CD4-positive, CD25-positive, alpha-beta regulatory T cell (primary cell): ENCODE measurements at regions not wholly inside any gene's neighbourhood (a gene's known extent, or its start where the extent isn't known, plus 50 kb on each side); places are given as distances from the start of the nearest gene placed in this dataset.

Experiments used
- ATAC-seq, 2 donors: fragments of 150-1000 bp; cut with Tn5 transposase; one replicate each; pipeline ENCODE4 v1.10.0; 2021; ENCODE audit warnings: low read depth in 2 of 2, moderate number of reproducible peaks in 2 of 2, moderate library complexity in 1 of 2
- DNase-seq, 3 donors: peaks; one replicate each; pipeline versions ENCODE4 v3.0.0 to v3.0.0-alpha.2; 2012 to 2022; ENCODE audit warnings: mixed read lengths in 1 of 3
- H3K27ac ChIP-seq: one replicate; pipeline ENCODE4 v1.7.0; 2013; ENCODE audit warnings: mild to moderate bottlenecking, low read length; ENCODE audit not compliant: insufficient read depth, poor library complexity, severe bottlenecking
- H3K27me3 ChIP-seq: one replicate; pipeline ENCODE4 v1.7.0; 2013; ENCODE audit warnings: low read length; ENCODE audit not compliant: control insufficient read depth, insufficient read depth
- H3K36me3 ChIP-seq: one replicate; pipeline ENCODE4 v1.7.0; 2013; ENCODE audit warnings: mild to moderate bottlenecking, low read length, moderate library complexity; ENCODE audit not compliant: control insufficient read depth, insufficient read depth
- H3K4me1 ChIP-seq: 2 replicates; pipeline ENCODE4 v1.7.0; 2013; ENCODE audit warnings: mild to moderate bottlenecking, low read length; ENCODE audit not compliant: insufficient read depth, control insufficient read depth, poor library complexity, severe bottlenecking
- H3K4me3 ChIP-seq: one replicate; pipeline ENCODE4 v1.7.0; 2013; ENCODE audit warnings: low read depth, mild to moderate bottlenecking, low read length, moderate library complexity
- H3K9me3 ChIP-seq, 2 experiments: 1 replicate in 1 of 2; 2 replicates in 1 of 2; pipeline ENCODE4 v1.7.0; 2013; ENCODE audit warnings: low read length in 2 of 2, mild to moderate bottlenecking in 1 of 2, moderate library complexity in 1 of 2; ENCODE audit not compliant: control insufficient read depth in 2 of 2
- H3K27ac Mint-ChIP-seq, 3 donors: one replicate each; pipeline ENCODE4 v1.8.0; 2020 to 2022; ENCODE audit warnings: mild to moderate bottlenecking in 3 of 3, mixed read lengths in 3 of 3, moderate library complexity in 2 of 3
- H3K27me3 Mint-ChIP-seq: one replicate; pipeline ENCODE4 v1.8.0; 2022; ENCODE audit warnings: mild to moderate bottlenecking, mixed read lengths
- H3K36me3 Mint-ChIP-seq: one replicate; pipeline ENCODE4 v1.8.0; 2020; ENCODE audit warnings: mixed read lengths
- H3K4me1 Mint-ChIP-seq, 4 donors: one replicate each; pipeline ENCODE4 v1.8.0; 2020 to 2022; ENCODE audit warnings: mixed read lengths in 4 of 4, mild to moderate bottlenecking in 1 of 4
- H3K4me3 Mint-ChIP-seq, 4 donors: one replicate each; pipeline ENCODE4 v1.8.0; 2020 to 2022; ENCODE audit warnings: mild to moderate bottlenecking in 4 of 4, mixed read lengths in 4 of 4, moderate library complexity in 3 of 4
- H3K9me3 Mint-ChIP-seq, 7 donors: one replicate each; pipeline ENCODE4 v1.8.0; 2020 to 2022; ENCODE audit warnings: mixed read lengths in 7 of 7, mild to moderate bottlenecking in 3 of 7, moderate library complexity in 2 of 7

GRCh38 chr12:24073170-24073810, 123.8 kb upstream of the SOX5 start:
- Mint-ChIP-seq H3K36me3 (no peaks in the 10 kb centered on the region), H3K4me3 (no peak overlapping the region)

GRCh38 chr12:24072302-24072701, 122.8 kb upstream of the SOX5 start:
- Mint-ChIP-seq H3K4me1 (no peaks in the 10 kb centered on the region), H3K27ac (no peak overlapping the region), H3K27me3 (no peaks in the 10 kb centered on the region), H3K4me3 (no peak overlapping the region), H3K36me3 (no peaks in the 10 kb centered on the region), H3K9me3 (peaks cover 0 to 11% (median under 1%) of the 10 kb centered on the region in 7 donors)
- Histone ChIP-seq H3K4me3 (no peak overlapping the region), H3K27ac (no peak overlapping the region), H3K36me3 (no peaks in the 10 kb centered on the region), H3K27me3 (no peaks in the 10 kb centered on the region), H3K9me3 (no peaks in the 10 kb centered on the region), H3K4me1 (no peaks in the 10 kb centered on the region)
- DNase-seq: no peak
- no peak for ATAC-seq

More at GRCh38 chr12:24073170-24073810, 123.8 kb upstream of the SOX5 start:
- Histone ChIP-seq H3K27ac (no peak overlapping the region), H3K4me3 (no peak overlapping the region), H3K9me3 (no peaks in the 10 kb centered on the region), H3K36me3 (no peaks in the 10 kb centered on the region), H3K27me3 (no peaks in the 10 kb centered on the region), H3K4me1 (no peaks in the 10 kb centered on the region)
- Mint-ChIP-seq H3K27me3 (no peaks in the 10 kb centered on the region), H3K27ac (no peak overlapping the region), H3K9me3 (peaks cover 0 to 12% (median 2%) of the 10 kb centered on the region in 7 donors), H3K4me1 (no peaks in the 10 kb centered on the region)
- DNase-seq (no peak), ATAC-seq (no peak)

GRCh38 chr12:24071842-24072241, 122.4 kb upstream of the SOX5 start:
- no peaks in the 10 kb centered on the region for H3K27me3 ChIP-seq
- H3K4me1 ChIP-seq: no peaks in the 10 kb centered on the region
- H3K36me3 ChIP-seq: no peaks in the 10 kb centered on the region
- no peak overlapping the region for H3K4me3 Mint-ChIP-seq
- no peak for DNase-seq
- H3K4me1 Mint-ChIP-seq: no peaks in the 10 kb centered on the region
- no peak overlapping the region for H3K4me3 ChIP-seq
- H3K36me3 Mint-ChIP-seq: no peaks in the 10 kb centered on the region
- no peaks in the 10 kb centered on the region for H3K9me3 ChIP-seq
- no peak for ATAC-seq
- no peaks in the 10 kb centered on the region for H3K27me3 Mint-ChIP-seq
- H3K27ac Mint-ChIP-seq: no peak overlapping the region
- H3K9me3 Mint-ChIP-seq: peaks cover 0 to 9% (median 0%) of the 10 kb centered on the region in 7 donors
- no peak overlapping the region for H3K27ac ChIP-seq

GRCh38 chr12:24069532-24070395, 120.3 kb upstream of the SOX5 start:
- H3K27ac Mint-ChIP-seq: no peak overlapping the region
- peaks cover 0 to 9% (median 2%) of the 10 kb centered on the region in 7 donors for H3K9me3 Mint-ChIP-seq
- H3K27me3 Mint-ChIP-seq: no peaks in the 10 kb centered on the region
- H3K4me3 Mint-ChIP-seq: no peak overlapping the region
- no peaks in the 10 kb centered on the region for H3K27me3 ChIP-seq
- no peaks in the 10 kb centered on the region for H3K4me1 ChIP-seq
- no peaks in the 10 kb centered on the region for H3K36me3 ChIP-seq
- no peak for ATAC-seq
- no peak overlapping the region for H3K4me3 ChIP-seq
- H3K27ac ChIP-seq: no peak overlapping the region
- no peaks in the 10 kb centered on the region for H3K9me3 ChIP-seq
- H3K36me3 Mint-ChIP-seq: no peaks in the 10 kb centered on the region
- H3K4me1 Mint-ChIP-seq: no peaks in the 10 kb centered on the region
- DNase-seq: no peak

GRCh38 chr12:24066865-24067264, 117.4 kb upstream of the SOX5 start:
- no peak for DNase-seq
- no peak for ATAC-seq
- H3K4me3 ChIP-seq: no peak overlapping the region
- no peak overlapping the region for H3K27ac ChIP-seq
- H3K27me3 ChIP-seq: no peaks in the 10 kb centered on the region
- H3K27me3 Mint-ChIP-seq: no peaks in the 10 kb centered on the region
- H3K4me3 Mint-ChIP-seq: no peak overlapping the region
- no peaks in the 10 kb centered on the region for H3K4me1 Mint-ChIP-seq
- no peaks in the 10 kb centered on the region for H3K9me3 ChIP-seq
- peaks cover 0 to 4% (median 2%) of the 10 kb centered on the region in 7 donors for H3K9me3 Mint-ChIP-seq
- no peaks in the 10 kb centered on the region for H3K4me1 ChIP-seq
- H3K36me3 Mint-ChIP-seq: no peaks in the 10 kb centered on the region
- no peaks in the 10 kb centered on the region for H3K36me3 ChIP-seq
- no peak overlapping the region for H3K27ac Mint-ChIP-seq

GRCh38 chr12:24066097-24066496, 116.6 kb upstream of the SOX5 start:
- no peak for DNase-seq
- no peak overlapping the region for H3K4me3 Mint-ChIP-seq

GRCh38 chr12:24062642-24063245, 113.3 kb upstream of the SOX5 start:
- no peaks in the 10 kb centered on the region for H3K27me3 Mint-ChIP-seq
- H3K36me3 ChIP-seq: no peaks in the 10 kb centered on the region
- H3K27ac ChIP-seq: no peak overlapping the region
- no peaks in the 10 kb centered on the region for H3K9me3 ChIP-seq
- no peaks in the 10 kb centered on the region for H3K4me1 ChIP-seq
- DNase-seq: no peak
- no peaks in the 10 kb centered on the region for H3K4me1 Mint-ChIP-seq
- no peak for ATAC-seq
- no peak overlapping the region for H3K4me3 Mint-ChIP-seq
- no peak overlapping the region for H3K27ac Mint-ChIP-seq
- H3K9me3 Mint-ChIP-seq: peaks cover 0 to 5% (median 2%) of the 10 kb centered on the region in 7 donors
- no peaks in the 10 kb centered on the region for H3K27me3 ChIP-seq
- H3K4me3 ChIP-seq: no peak overlapping the region
- no peaks in the 10 kb centered on the region for H3K36me3 Mint-ChIP-seq

More at GRCh38 chr12:24066097-24066496, 116.6 kb upstream of the SOX5 start:
- Histone ChIP-seq H3K9me3 (no peaks in the 10 kb centered on the region), H3K4me3 (no peak overlapping the region), H3K4me1 (no peaks in the 10 kb centered on the region), H3K36me3 (no peaks in the 10 kb centered on the region), H3K27ac (no peak overlapping the region), H3K27me3 (no peaks in the 10 kb centered on the region)
- no peak for ATAC-seq
- Mint-ChIP-seq H3K27ac (no peak overlapping the region), H3K4me1 (no peaks in the 10 kb centered on the region), H3K27me3 (no peaks in the 10 kb centered on the region), H3K9me3 (peaks cover 0 to 4% (median 2%) of the 10 kb centered on the region in 7 donors), H3K36me3 (no peaks in the 10 kb centered on the region)
